SK-N-SH (cell line): ENCODE measurements at regions not wholly inside any gene's neighbourhood (a gene's known extent, or its start where the extent isn't known, plus 50 kb on each side); places are given as distances from the start of the nearest gene placed in this dataset.

Experiments
- CTCF ChIA-PET: fragments of 300-600, 350-600 bp; formaldehyde crosslinking; extraction: SDS; loops from one replicate; lab custom pipeline; 2021; lab: Yijun Ruan, JAX
- POLR2A ChIA-PET: fragments of 350-600 bp; sonication (Branson Sonifier 250); formaldehyde crosslinking; extraction: SDS; loops from one replicate; lab custom pipeline; 2020; ENCODE audit warnings: antibody characterized with exemption, inconsistent platforms; lab: Yijun Ruan, JAX
- DNase-seq: peaks from one replicate; pipeline ENCODE4 v3.0.0; 2012
- H2AFZ ChIP-seq: fragments of 200-600 bp; sonication (generic); 2 replicates; pipeline ENCODE4 v1.8.1; 2016; ENCODE audit warnings: antibody characterized with exemption, mild to moderate bottlenecking, low read depth
- H3F3A ChIP-seq: fragments of 200-600 bp; sonication (generic); replicated peaks from 2 replicates; pipeline ENCODE3; 2016; ENCODE audit warnings: antibody characterized with exemption, mild to moderate bottlenecking; ENCODE audit not compliant: insufficient read depth
- H3K27ac ChIP-seq, 2 experiments: fragments of 200-500 bp in 1 of 2; fragments of 200-600 bp in 1 of 2; sonication (Bioruptor generic) in 1 of 2; sonication (generic), shearing (Covaris generic) in 1 of 2; 2 replicates each; pipeline versions ENCODE4 v1.5.1 to v1.6.1; 2014 to 2016; ENCODE audit warnings: low read depth in 2 of 2, inconsistent platforms in 1 of 2, low read length in 1 of 2, mild to moderate bottlenecking in 1 of 2, mixed read lengths in 1 of 2
- H3K27me3 ChIP-seq: fragments of 200-600 bp; sonication (generic), shearing (Covaris generic); 2 replicates; pipeline ENCODE4 v1.6.1; 2016; ENCODE audit warnings: mixed run types; ENCODE audit not compliant: insufficient read depth
- H3K36me3 ChIP-seq, 2 experiments: fragments of 200-500 bp in 1 of 2; fragments of 200-600 bp in 1 of 2; sonication (Bioruptor generic) in 1 of 2; sonication (generic) in 1 of 2; replicated peaks in 1 of 2; 2 replicates each; pipeline versions ENCODE3 to v1.5.1; 2014 to 2016; ENCODE audit warnings: low read length in 1 of 2, mild to moderate bottlenecking in 1 of 2; ENCODE audit not compliant: insufficient read depth in 2 of 2, control insufficient read depth in 1 of 2
- H3K4me1 ChIP-seq, 2 experiments: fragments of 200-500 bp in 1 of 2; fragments of 200-600 bp in 1 of 2; sonication (Bioruptor generic) in 1 of 2; sonication (generic), shearing (Covaris generic) in 1 of 2; 2 replicates each; pipeline versions ENCODE4 v1.5.1 to v1.6.1; 2014 to 2016; ENCODE audit warnings: low read depth in 1 of 2, low read length in 1 of 2, mixed run types in 1 of 2; ENCODE audit not compliant: insufficient read depth in 2 of 2, control insufficient read depth in 1 of 2
- H3K4me2 ChIP-seq: fragments of 200-600 bp; sonication (generic), shearing (Covaris generic); 2 replicates; pipeline ENCODE4 v1.6.1; 2017; ENCODE audit warnings: mixed run types
- H3K4me3 ChIP-seq, 2 experiments: fragments of 200-500 bp in 1 of 2; fragments of 200-600 bp in 1 of 2; sonication (Bioruptor generic) in 1 of 2; sonication (generic), shearing (Covaris generic) in 1 of 2; 2 replicates each; pipeline versions ENCODE4 v1.5.1 to v1.8.1; 2014 to 2016; ENCODE audit warnings: low read depth in 2 of 2, inconsistent platforms in 1 of 2, low read length in 1 of 2, mild to moderate bottlenecking in 1 of 2, mixed read lengths in 1 of 2, moderate library complexity in 1 of 2
- H3K79me2 ChIP-seq: fragments of 200-600 bp; sonication (generic); 2 replicates; pipeline ENCODE4 v1.8.1; 2017; ENCODE audit warnings: mild to moderate bottlenecking; ENCODE audit not compliant: insufficient read depth
- H3K9ac ChIP-seq: fragments of 200-600 bp; sonication (generic); 2 replicates; pipeline ENCODE4 v1.6.1; 2017; ENCODE audit warnings: mixed run types
- H3K9me2 ChIP-seq: fragments of 200-600 bp; sonication (generic); 2 replicates; pipeline ENCODE4 v1.6.1; 2017; ENCODE audit warnings: mixed run types
- H3K9me3 ChIP-seq: fragments of 200-600 bp; sonication (generic); 2 replicates; pipeline ENCODE4 v1.6.1; 2017; ENCODE audit warnings: mixed run types, mild to moderate bottlenecking, moderate library complexity
- H4K20me1 ChIP-seq: fragments of 200-600 bp; sonication (generic); 2 replicates; pipeline ENCODE4 v1.6.1; 2017; ENCODE audit warnings: mild to moderate bottlenecking, mixed run types; ENCODE audit not compliant: insufficient read depth
- CHD2 ChIP-seq: fragments of 150-350 bp; IDR thresholded peaks from 2 replicates; pipeline ENCODE4 v1.6.1; 2018; ENCODE audit warnings: low read length; ENCODE audit not compliant: partially characterized antibody
- EP300 ChIP-seq, 2 experiments: IDR thresholded peaks; 2 replicates each; pipeline versions ENCODE4 v1.4.0 to v1.6.1; 2012; ENCODE audit warnings: borderline replicate concordance in 1 of 2, low read depth in 1 of 2, low read length in 1 of 2
- EZH2phosphoT487 ChIP-seq: fragments of 200-600 bp; sonication (generic); IDR thresholded peaks from 2 replicates; pipeline ENCODE4 v1.6.1; 2017; ENCODE audit warnings: low read depth, mixed run types, mild to moderate bottlenecking, antibody characterized with exemption, moderate library complexity, borderline replicate concordance
- JUND ChIP-seq: IDR thresholded peaks from 2 replicates; pipeline ENCODE4 v1.4.0; 2012
- MXI1 ChIP-seq: IDR thresholded peaks from 2 replicates; pipeline ENCODE4 v1.6.1; 2012; ENCODE audit warnings: mild to moderate bottlenecking, low read depth, low read length, improper control_type of control experiment
- RAD21 ChIP-seq: IDR thresholded peaks from 2 replicates; pipeline ENCODE4 v1.6.1; 2012; ENCODE audit warnings: mild to moderate bottlenecking, low read length
- RCOR1 ChIP-seq: fragments of 150-350 bp; IDR thresholded peaks from 2 replicates; pipeline ENCODE4 v1.6.1; 2017; ENCODE audit warnings: antibody characterized with exemption, low read length
- RFX5 ChIP-seq: IDR thresholded peaks from 2 replicates; pipeline ENCODE4 v1.6.1; 2012; ENCODE audit warnings: mild to moderate bottlenecking, improper control_type of control experiment, low read length
- RXRA ChIP-seq: IDR thresholded peaks from 2 replicates; pipeline ENCODE4 v1.4.0; 2012; ENCODE audit warnings: low read depth, mild to moderate bottlenecking, borderline replicate concordance
- SIN3A ChIP-seq: IDR thresholded peaks from 2 replicates; pipeline ENCODE4 v1.6.1; 2012; ENCODE audit warnings: low read depth, mild to moderate bottlenecking, low read length, moderate library complexity, borderline replicate concordance
- SMC3 ChIP-seq: IDR thresholded peaks from 2 replicates; pipeline ENCODE4 v1.6.1; 2012; ENCODE audit warnings: low read depth, low read length, improper control_type of control experiment
- WGBS: methylation state at CpG from one replicate; pipeline ENCODE4 v1.1.6; 2017; ENCODE audit warnings: low lambda C conversion rate; 5-methylcytosine and 5-hydroxymethylcytosine counted together
- TF ChIP-seq, protein P1 (sequence below): IDR thresholded peaks from 2 replicates; pipeline ENCODE4 v1.6.1; 2012; ENCODE audit warnings: mild to moderate bottlenecking, low read depth, low read length, moderate library complexity
- TF ChIP-seq, protein P2 (sequence below): IDR thresholded peaks from 2 replicates; pipeline ENCODE4 v1.4.0; 2012; ENCODE audit warnings: low read depth, borderline replicate concordance
- TF ChIP-seq, protein P3 (sequence below): IDR thresholded peaks from 2 replicates; pipeline ENCODE4 v1.4.0; 2012; ENCODE audit warnings: low read depth, borderline replicate concordance
- TF ChIP-seq, protein P4 (sequence below): fragments of 200-600 bp; sonication (generic); IDR thresholded peaks from 2 replicates; pipeline ENCODE4 v1.6.1; 2017; ENCODE audit warnings: antibody characterized with exemption, mild to moderate bottlenecking, moderate library complexity
- TF ChIP-seq, protein P5 (sequence below): fragments of 150-350 bp; IDR thresholded peaks from 2 replicates; pipeline ENCODE4 v1.6.1; 2017; ENCODE audit warnings: antibody characterized with exemption, low read length, low read depth, borderline replicate concordance

DNA sequence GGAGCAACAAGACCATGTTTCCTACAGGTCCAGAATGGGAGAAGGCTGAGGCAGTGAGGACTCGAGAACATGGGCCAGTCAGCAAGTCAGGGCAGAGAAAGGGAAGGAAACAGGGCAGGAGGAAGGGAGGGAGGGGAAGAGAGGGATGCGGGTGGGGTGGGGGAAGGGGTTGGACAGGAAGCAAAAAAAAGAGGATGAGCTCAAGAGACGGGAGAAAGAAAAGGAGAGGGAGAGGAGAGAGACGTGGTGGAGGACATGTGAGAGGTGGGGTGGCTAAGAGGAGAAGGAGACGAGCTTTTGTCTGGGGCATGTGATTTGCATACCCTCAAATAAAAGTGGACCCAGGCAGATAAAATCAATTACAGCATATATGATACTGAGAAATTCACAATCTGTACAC lies 389.5 kb upstream of the B3GAT1 start (continued):
- TF ChIP-seq CHD2: no peak

GRCh38 chr11:134800826-134801225 lies 388.8 kb upstream of the B3GAT1 start:
- Histone ChIP-seq H3K9ac (no peak overlapping the region), H3K27me3 (no peaks in the 10 kb centered on the region), H3K4me1 (peaks cover 0 to 3% of the 10 kb centered on the region in 2 experiments; a peak in 1 of 4 replicates)
- ChIA-PET POLR2A (no interaction called here), CTCF (interaction anchor here (1.6 kb wide), 1 partner anchor 10 kb away, joined by 6 read pairs; no protein-coding TSS in a partner anchor)
- no peak for DNase-seq
- TF ChIP-seq, protein P1, sequence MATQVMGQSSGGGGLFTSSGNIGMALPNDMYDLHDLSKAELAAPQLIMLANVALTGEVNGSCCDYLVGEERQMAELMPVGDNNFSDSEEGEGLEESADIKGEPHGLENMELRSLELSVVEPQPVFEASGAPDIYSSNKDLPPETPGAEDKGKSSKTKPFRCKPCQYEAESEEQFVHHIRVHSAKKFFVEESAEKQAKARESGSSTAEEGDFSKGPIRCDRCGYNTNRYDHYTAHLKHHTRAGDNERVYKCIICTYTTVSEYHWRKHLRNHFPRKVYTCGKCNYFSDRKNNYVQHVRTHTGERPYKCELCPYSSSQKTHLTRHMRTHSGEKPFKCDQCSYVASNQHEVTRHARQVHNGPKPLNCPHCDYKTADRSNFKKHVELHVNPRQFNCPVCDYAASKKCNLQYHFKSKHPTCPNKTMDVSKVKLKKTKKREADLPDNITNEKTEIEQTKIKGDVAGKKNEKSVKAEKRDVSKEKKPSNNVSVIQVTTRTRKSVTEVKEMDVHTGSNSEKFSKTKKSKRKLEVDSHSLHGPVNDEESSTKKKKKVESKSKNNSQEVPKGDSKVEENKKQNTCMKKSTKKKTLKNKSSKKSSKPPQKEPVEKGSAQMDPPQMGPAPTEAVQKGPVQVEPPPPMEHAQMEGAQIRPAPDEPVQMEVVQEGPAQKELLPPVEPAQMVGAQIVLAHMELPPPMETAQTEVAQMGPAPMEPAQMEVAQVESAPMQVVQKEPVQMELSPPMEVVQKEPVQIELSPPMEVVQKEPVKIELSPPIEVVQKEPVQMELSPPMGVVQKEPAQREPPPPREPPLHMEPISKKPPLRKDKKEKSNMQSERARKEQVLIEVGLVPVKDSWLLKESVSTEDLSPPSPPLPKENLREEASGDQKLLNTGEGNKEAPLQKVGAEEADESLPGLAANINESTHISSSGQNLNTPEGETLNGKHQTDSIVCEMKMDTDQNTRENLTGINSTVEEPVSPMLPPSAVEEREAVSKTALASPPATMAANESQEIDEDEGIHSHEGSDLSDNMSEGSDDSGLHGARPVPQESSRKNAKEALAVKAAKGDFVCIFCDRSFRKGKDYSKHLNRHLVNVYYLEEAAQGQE: no peak
- no peak for TF ChIP-seq JUND
- no peak for TF ChIP-seq RCOR1
- no peak for TF ChIP-seq MXI1
- TF ChIP-seq RFX5: no peak
- TF ChIP-seq, all 33 proteins: peak for 0
- Histone ChIP-seq H3K9me2 (no peaks in the 10 kb centered on the region), H3K36me3 (no peaks in the 10 kb centered on the region), H3K9me3 (no peaks in the 10 kb centered on the region), H3K4me3 (no peak overlapping the region), H3K4me2 (no peak overlapping the region), H4K20me1 (no peaks in the 10 kb centered on the region), H3F3A (no peaks in the 10 kb centered on the region), H3K27ac (no peak overlapping the region), H3K79me2 (no peaks in the 10 kb centered on the region), H2AFZ (no peak overlapping the region)
- WGBS: 57% methylated on average over 11 of the region's 11 CpGs

- no peaks in the 10 kb centered on the region for H4K20me1 ChIP-seq
- H3K4me2 ChIP-seq: no peak overlapping the region
- H3K27me3 ChIP-seq: no peaks in the 10 kb centered on the region
- H3K4me3 ChIP-seq: no peak overlapping the region
- no peaks in the 10 kb centered on the region for H3K9me3 ChIP-seq
- peaks cover 0 to 3% of the 10 kb centered on the region in 2 experiments; a peak in 1 of 4 replicates for H3K4me1 ChIP-seq
- ChIA-PET POLR2A (no interaction called here), CTCF (no interaction called here)
- no peak overlapping the region for H2AFZ ChIP-seq
- no peak for DNase-seq
- H3K9me2 ChIP-seq: no peaks in the 10 kb centered on the region
- no peak overlapping the region for H3K27ac ChIP-seq
- WGBS: 63% methylated on average over 17 of the region's 17 CpGs
- H3K9ac ChIP-seq: no peak overlapping the region
- no peaks in the 10 kb centered on the region for H3F3A ChIP-seq
- H3K79me2 ChIP-seq: no peaks in the 10 kb centered on the region
- no peaks in the 10 kb centered on the region for H3K36me3 ChIP-seq
- TF ChIP-seq RCOR1 (no peak), SMC3 (no peak), RXRA (no peak), EP300 (IDR thresholded peaks at IDR 0.05; ENCODE audit: borderline replicate concordance in 1 of 2, low read depth in 1 of 2, low read length in 1 of 2) (no peak), RFX5 (no peak), RAD21 (no peak), CHD2 (no peak), SIN3A (no peak), EZH2phosphoT487 (no peak)
- TF ChIP-seq, protein P2, sequence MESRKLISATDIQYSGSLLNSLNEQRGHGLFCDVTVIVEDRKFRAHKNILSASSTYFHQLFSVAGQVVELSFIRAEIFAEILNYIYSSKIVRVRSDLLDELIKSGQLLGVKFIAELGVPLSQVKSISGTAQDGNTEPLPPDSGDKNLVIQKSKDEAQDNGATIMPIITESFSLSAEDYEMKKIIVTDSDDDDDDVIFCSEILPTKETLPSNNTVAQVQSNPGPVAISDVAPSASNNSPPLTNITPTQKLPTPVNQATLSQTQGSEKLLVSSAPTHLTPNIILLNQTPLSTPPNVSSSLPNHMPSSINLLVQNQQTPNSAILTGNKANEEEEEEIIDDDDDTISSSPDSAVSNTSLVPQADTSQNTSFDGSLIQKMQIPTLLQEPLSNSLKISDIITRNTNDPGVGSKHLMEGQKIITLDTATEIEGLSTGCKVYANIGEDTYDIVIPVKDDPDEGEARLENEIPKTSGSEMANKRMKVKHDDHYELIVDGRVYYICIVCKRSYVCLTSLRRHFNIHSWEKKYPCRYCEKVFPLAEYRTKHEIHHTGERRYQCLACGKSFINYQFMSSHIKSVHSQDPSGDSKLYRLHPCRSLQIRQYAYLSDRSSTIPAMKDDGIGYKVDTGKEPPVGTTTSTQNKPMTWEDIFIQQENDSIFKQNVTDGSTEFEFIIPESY: no peak
- TF ChIP-seq, protein P3, sequence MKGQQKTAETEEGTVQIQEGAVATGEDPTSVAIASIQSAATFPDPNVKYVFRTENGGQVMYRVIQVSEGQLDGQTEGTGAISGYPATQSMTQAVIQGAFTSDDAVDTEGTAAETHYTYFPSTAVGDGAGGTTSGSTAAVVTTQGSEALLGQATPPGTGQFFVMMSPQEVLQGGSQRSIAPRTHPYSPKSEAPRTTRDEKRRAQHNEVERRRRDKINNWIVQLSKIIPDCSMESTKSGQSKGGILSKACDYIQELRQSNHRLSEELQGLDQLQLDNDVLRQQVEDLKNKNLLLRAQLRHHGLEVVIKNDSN: no peak
- TF ChIP-seq, protein P4, sequence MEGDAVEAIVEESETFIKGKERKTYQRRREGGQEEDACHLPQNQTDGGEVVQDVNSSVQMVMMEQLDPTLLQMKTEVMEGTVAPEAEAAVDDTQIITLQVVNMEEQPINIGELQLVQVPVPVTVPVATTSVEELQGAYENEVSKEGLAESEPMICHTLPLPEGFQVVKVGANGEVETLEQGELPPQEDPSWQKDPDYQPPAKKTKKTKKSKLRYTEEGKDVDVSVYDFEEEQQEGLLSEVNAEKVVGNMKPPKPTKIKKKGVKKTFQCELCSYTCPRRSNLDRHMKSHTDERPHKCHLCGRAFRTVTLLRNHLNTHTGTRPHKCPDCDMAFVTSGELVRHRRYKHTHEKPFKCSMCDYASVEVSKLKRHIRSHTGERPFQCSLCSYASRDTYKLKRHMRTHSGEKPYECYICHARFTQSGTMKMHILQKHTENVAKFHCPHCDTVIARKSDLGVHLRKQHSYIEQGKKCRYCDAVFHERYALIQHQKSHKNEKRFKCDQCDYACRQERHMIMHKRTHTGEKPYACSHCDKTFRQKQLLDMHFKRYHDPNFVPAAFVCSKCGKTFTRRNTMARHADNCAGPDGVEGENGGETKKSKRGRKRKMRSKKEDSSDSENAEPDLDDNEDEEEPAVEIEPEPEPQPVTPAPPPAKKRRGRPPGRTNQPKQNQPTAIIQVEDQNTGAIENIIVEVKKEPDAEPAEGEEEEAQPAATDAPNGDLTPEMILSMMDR: no peak
- TF ChIP-seq, protein P5, sequence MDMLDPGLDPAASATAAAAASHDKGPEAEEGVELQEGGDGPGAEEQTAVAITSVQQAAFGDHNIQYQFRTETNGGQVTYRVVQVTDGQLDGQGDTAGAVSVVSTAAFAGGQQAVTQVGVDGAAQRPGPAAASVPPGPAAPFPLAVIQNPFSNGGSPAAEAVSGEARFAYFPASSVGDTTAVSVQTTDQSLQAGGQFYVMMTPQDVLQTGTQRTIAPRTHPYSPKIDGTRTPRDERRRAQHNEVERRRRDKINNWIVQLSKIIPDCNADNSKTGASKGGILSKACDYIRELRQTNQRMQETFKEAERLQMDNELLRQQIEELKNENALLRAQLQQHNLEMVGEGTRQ: no peak
Measured at GRCh38 chr11:134800130-134800529, 388.1 kb upstream of the B3GAT1 start.
